ENCODE measurements at regions not wholly inside any gene's neighbourhood (a gene's known extent, or its start where the extent isn't known, plus 50 kb on each side); places are given as distances from the start of the nearest gene placed in this dataset.

GRCh38 chr1:5375481-5375880, 616.7 kb downstream of the NPHP4 start:
- TF ChIP-seq CTCF (IDR thresholded peaks at IDR 0.05) (no peak), POLR2A (IDR thresholded peaks at IDR 0.05) (no peak)

All from right lobe of liver (tissue), 4 donors.